Upper lobe of left lung (tissue), 6 donors: ENCODE measurements at regions not wholly inside any gene's neighbourhood (a gene's known extent, or its start where the extent isn't known, plus 50 kb on each side); places are given as distances from the start of the nearest gene placed in this dataset.

Experiments used
- ATAC-seq, 2 donors: fragments of 200-7000 bp; cut with Tn5 transposase; one replicate each; pipeline ENCODE4 v1.9.1; 2022; ENCODE audit warnings: mild to moderate bottlenecking in 2 of 2, moderate library complexity in 2 of 2; ENCODE audit not compliant: low FRiP score in 2 of 2
- DNase-seq, 2 donors: peaks; one replicate each; pipeline ENCODE4 v3.0.0-alpha.2; 2019 to 2020
- H3K27ac ChIP-seq, 4 donors: fragments of 200-600 bp; sonication (generic); one replicate each; pipeline ENCODE4 v1.5.1; 2016 to 2019
- H3K27me3 ChIP-seq, 4 donors: fragments of 200-600 bp; sonication (generic); one replicate each; pipeline ENCODE4 v1.5.1; 2017 to 2019
- H3K36me3 ChIP-seq, 4 donors: fragments of 200-600 bp; sonication (generic); one replicate each; pipeline ENCODE4 v1.5.1; 2016 to 2019
- H3K4me1 ChIP-seq, 4 donors: fragments of 200-600 bp; sonication (generic); one replicate each; pipeline ENCODE4 v1.5.1; 2018 to 2019
- H3K4me3 ChIP-seq, 4 donors: fragments of 200-600 bp; sonication (generic); one replicate each; pipeline ENCODE4 v1.5.1; 2017 to 2019; ENCODE audit warnings: mild to moderate bottlenecking in 2 of 4, moderate library complexity in 1 of 4
- H3K9me3 ChIP-seq, 4 donors: fragments of 200-600 bp; sonication (generic); one replicate each; pipeline ENCODE4 v1.5.1; 2018 to 2019
- CTCF ChIP-seq, 6 experiments: fragments of 450-650 bp in 4 of 6; fragments of 200-600 bp in 2 of 6; sonication (generic) in 2 of 6; IDR thresholded peaks; one replicate each; pipeline ENCODE4 v1.5.1; 2016 to 2019; ENCODE audit warnings: antibody characterized with exemption in 6 of 6
- EP300 ChIP-seq, 4 donors: sonication (generic); formaldehyde crosslinking; IDR thresholded peaks; one replicate each; pipeline ENCODE4 v1.5.1; 2017; ENCODE audit warnings: antibody characterized with exemption in 4 of 4, control low read depth in 2 of 4
- POLR2A ChIP-seq, 4 donors: fragments of 450-650 bp; IDR thresholded peaks; one replicate each; pipeline ENCODE4 v1.5.1; 2016 to 2017; ENCODE audit warnings: antibody characterized with exemption in 4 of 4, mild to moderate bottlenecking in 2 of 4
- POLR2AphosphoS5 ChIP-seq, 2 donors: sonication (generic); formaldehyde crosslinking; IDR thresholded peaks; one replicate each; pipeline ENCODE4 v1.5.1; 2017; ENCODE audit warnings: antibody characterized with exemption in 2 of 2
- WGBS, 2 donors: methylation state at CpG; one replicate each; pipeline ENCODE4 v1.1.5; 2017 to 2018; 5-methylcytosine and 5-hydroxymethylcytosine counted together
- donor health status: DM: no; HTN: no; CAD: no; lungs with moderate emphysema.
- donor health status: DM: no; HTN: yes; CAD: no; lungs with severe emphysema.

- ATAC-seq, result no peak
- DNase-seq, result no peak
- Histone ChIP-seq H3K9me3 (peaks cover 0 to 7% (median 0%) of the 10 kb centered on the region in 4 donors), H3K27ac (no peak overlapping the region), H3K27me3 (no peaks in the 10 kb centered on the region), H3K36me3 (no peaks in the 10 kb centered on the region), H3K4me1 (no peaks in the 10 kb centered on the region), H3K4me3 (no peak overlapping the region)
- no peak for TF ChIP-seq EP300 (IDR thresholded peaks at IDR 0.05)
- TF ChIP-seq POLR2A (IDR thresholded peaks at IDR 0.05), result no peak
- no peak for TF ChIP-seq POLR2AphosphoS5 (IDR thresholded peaks at IDR 0.05)
- TF ChIP-seq CTCF (IDR thresholded peaks at IDR 0.05), result no peak
- 49 to 67% methylated on average over 3 of the region's 3 CpGs for WGBS, 2 donors
These were observed 558.6 kb downstream of the TAFA4 start for GRCh38 chr3:68373727-68374126.

DNA sequence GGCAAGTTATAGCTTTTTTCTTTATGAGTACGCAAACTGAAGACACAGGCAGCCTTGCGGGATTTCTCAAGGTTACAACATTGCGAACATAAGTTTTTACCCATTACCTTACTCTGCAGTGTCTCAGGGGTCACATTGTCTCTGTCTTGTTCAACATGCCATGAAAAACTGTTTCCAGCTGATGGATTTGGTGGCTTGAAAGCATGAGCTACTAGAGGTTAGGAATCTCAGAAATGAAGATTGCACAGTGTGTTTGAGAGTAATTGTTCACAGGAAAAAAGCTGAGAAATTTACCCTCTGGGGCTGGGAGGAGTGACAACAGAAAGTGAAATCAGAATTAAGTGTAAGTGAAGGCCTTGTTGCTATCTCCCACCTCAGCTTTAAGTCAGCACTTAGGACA lies 568.6 kb downstream of the TAFA4 start:
- no peak for DNase-seq
- no peak overlapping the region for H3K4me3 ChIP-seq
- no peaks in the 10 kb centered on the region for H3K4me1 ChIP-seq
- H3K27me3 ChIP-seq, result no peaks in the 10 kb centered on the region
- 76 to 91% methylated on average over 3 of the region's 3 CpGs for WGBS, 2 donors
- no peak for ATAC-seq
- no peaks in the 10 kb centered on the region for H3K9me3 ChIP-seq
- TF ChIP-seq EP300 (IDR thresholded peaks at IDR 0.05), result no peak
- TF ChIP-seq CTCF (IDR thresholded peaks at IDR 0.05), result no peak
- no peak for TF ChIP-seq POLR2AphosphoS5 (IDR thresholded peaks at IDR 0.05)
- TF ChIP-seq POLR2A (IDR thresholded peaks at IDR 0.05), result no peak
- no peak overlapping the region for H3K27ac ChIP-seq
- H3K36me3 ChIP-seq, result no peaks in the 10 kb centered on the region

DNA sequence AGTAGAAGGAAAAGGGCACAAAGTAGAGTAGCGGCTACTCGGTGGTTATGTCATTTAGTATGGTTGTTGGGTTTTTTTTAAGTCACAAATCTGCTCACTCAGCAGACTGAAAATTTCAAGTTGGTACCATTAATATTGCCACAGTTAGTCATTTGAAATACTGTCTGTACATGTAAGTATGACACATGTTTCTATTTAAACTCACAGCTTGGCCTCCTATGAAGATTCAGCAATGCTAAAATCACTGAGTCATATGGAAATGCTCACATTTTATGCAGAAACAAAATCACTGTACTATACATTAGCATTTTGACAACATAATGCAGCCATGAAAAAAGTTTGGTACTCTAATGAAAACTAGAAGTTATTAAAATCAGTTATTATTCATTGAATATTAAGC lies 571.9 kb downstream of the TAFA4 start:
- Histone ChIP-seq H3K4me3 (no peak overlapping the region), H3K9me3 (no peaks in the 10 kb centered on the region), H3K4me1 (no peaks in the 10 kb centered on the region), H3K27ac (no peak overlapping the region), H3K27me3 (no peaks in the 10 kb centered on the region), H3K36me3 (no peaks in the 10 kb centered on the region)
- 90 to 98% methylated on average over 2 of the region's 2 CpGs for WGBS, 2 donors
- ATAC-seq (no peak), DNase-seq (no peak)
- TF ChIP-seq POLR2AphosphoS5 (IDR thresholded peaks at IDR 0.05) (no peak), CTCF (IDR thresholded peaks at IDR 0.05) (no peak), EP300 (IDR thresholded peaks at IDR 0.05) (no peak), POLR2A (IDR thresholded peaks at IDR 0.05) (no peak)

GRCh38 chr3:68345781-68346180 lies 586.6 kb downstream of the TAFA4 start:
- ATAC-seq, result no peak

More at GRCh38 chr3:68345781-68346180, 586.6 kb downstream of the TAFA4 start:
- Histone ChIP-seq H3K27ac (no peak overlapping the region), H3K36me3 (no peaks in the 10 kb centered on the region), H3K4me1 (no peaks in the 10 kb centered on the region), H3K27me3 (no peaks in the 10 kb centered on the region), H3K4me3 (no peak overlapping the region), H3K9me3 (no peaks in the 10 kb centered on the region)
- DNase-seq, result no peak
- 44 to 88% methylated on average over 2 of the region's 2 CpGs for WGBS, 2 donors
- TF ChIP-seq CTCF (IDR thresholded peaks at IDR 0.05), result no peak
- no peak for TF ChIP-seq EP300 (IDR thresholded peaks at IDR 0.05)
- no peak for TF ChIP-seq POLR2AphosphoS5 (IDR thresholded peaks at IDR 0.05)
- TF ChIP-seq POLR2A (IDR thresholded peaks at IDR 0.05), result no peak
